ENCODE measurements at regions not wholly inside any gene's neighbourhood (a gene's known extent, or its start where the extent isn't known, plus 50 kb on each side); places are given as distances from the start of the nearest gene placed in this dataset.

- no peak for TF ChIP-seq CSDC2 (CRISPR knock-in tag; IDR thresholded peaks at IDR 0.05)
- TF ChIP-seq OSR1 (CRISPR knock-in tag; IDR thresholded peaks at IDR 0.05): no peak
- no peak for TF ChIP-seq ISL1 (CRISPR knock-in tag; IDR thresholded peaks at IDR 0.05)
- no peak for TF ChIP-seq RARB (CRISPR knock-in tag; IDR thresholded peaks at IDR 0.05)
- TF ChIP-seq TOX (CRISPR knock-in tag; IDR thresholded peaks at IDR 0.05; ENCODE audit: borderline replicate concordance): no peak
- TF ChIP-seq CREB5 (CRISPR knock-in tag; IDR thresholded peaks at IDR 0.05; ENCODE audit: low read depth): no peak
- TF ChIP-seq, protein P1, sequence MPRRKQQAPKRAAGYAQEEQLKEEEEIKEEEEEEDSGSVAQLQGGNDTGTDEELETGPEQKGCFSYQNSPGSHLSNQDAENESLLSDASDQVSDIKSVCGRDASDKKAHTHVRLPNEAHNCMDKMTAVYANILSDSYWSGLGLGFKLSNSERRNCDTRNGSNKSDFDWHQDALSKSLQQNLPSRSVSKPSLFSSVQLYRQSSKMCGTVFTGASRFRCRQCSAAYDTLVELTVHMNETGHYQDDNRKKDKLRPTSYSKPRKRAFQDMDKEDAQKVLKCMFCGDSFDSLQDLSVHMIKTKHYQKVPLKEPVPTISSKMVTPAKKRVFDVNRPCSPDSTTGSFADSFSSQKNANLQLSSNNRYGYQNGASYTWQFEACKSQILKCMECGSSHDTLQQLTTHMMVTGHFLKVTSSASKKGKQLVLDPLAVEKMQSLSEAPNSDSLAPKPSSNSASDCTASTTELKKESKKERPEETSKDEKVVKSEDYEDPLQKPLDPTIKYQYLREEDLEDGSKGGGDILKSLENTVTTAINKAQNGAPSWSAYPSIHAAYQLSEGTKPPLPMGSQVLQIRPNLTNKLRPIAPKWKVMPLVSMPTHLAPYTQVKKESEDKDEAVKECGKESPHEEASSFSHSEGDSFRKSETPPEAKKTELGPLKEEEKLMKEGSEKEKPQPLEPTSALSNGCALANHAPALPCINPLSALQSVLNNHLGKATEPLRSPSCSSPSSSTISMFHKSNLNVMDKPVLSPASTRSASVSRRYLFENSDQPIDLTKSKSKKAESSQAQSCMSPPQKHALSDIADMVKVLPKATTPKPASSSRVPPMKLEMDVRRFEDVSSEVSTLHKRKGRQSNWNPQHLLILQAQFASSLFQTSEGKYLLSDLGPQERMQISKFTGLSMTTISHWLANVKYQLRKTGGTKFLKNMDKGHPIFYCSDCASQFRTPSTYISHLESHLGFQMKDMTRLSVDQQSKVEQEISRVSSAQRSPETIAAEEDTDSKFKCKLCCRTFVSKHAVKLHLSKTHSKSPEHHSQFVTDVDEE (CRISPR knock-in tag; IDR thresholded peaks at IDR 0.05): no peak
- no peak for TF ChIP-seq CSRNP3 (CRISPR knock-in tag; IDR thresholded peaks at IDR 0.05)
- no peak for TF ChIP-seq POU6F1 (CRISPR knock-in tag; IDR thresholded peaks at IDR 0.05; ENCODE audit: borderline replicate concordance, low read depth)
- no peak for ATAC-seq
Measured at GRCh38 chr2:6757215-6757614, 108.5 kb downstream of the CMPK2 start.

DNA sequence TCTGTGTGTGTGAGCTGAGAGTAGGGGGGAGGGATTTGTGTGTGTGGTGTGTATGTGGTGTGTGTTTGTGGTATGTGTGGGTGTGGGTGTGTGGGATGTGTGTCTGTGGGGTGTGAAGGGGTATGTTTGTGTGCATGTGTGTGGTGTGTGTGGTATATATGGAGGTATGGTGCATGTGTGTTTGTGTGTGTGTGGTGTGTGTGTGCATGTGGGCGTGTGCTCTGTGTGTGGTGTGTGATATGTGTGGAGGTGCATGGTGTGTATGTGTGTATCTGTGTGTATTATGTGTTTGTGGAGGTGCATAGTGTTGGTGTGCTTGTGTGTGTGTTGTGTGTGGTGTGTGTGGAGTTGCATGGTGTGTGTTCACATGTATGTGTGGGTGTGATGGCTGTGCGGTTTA lies 106.0 kb downstream of the CMPK2 start:
- TF ChIP-seq ZNF70 (CRISPR knock-in tag; IDR thresholded peaks at IDR 0.05) (no peak), CSRNP3 (CRISPR knock-in tag; IDR thresholded peaks at IDR 0.05) (no peak), PPARA (CRISPR knock-in tag; IDR thresholded peaks at IDR 0.05; ENCODE audit: borderline replicate concordance) (no peak), OSR1 (CRISPR knock-in tag; IDR thresholded peaks at IDR 0.05) (no peak), GLIS3 (CRISPR knock-in tag; IDR thresholded peaks at IDR 0.05) (no peak), ZNF8 (CRISPR knock-in tag; IDR thresholded peaks at IDR 0.05) (no peak), ZNF565 (CRISPR knock-in tag; conservative IDR thresholded peaks at IDR 0.05; ENCODE audit: low read depth) (no peak), SNAI2 (CRISPR knock-in tag; IDR thresholded peaks at IDR 0.05) (no peak), PATZ1 (CRISPR knock-in tag; IDR thresholded peaks at IDR 0.05; ENCODE audit: borderline replicate concordance) (no peak)
- TF ChIP-seq, protein P1 (CRISPR knock-in tag; IDR thresholded peaks at IDR 0.05): no peak
- ATAC-seq: no peak

All from SK-N-SH treated with all-trans-retinoic acid at 6 μM for 48 hours (cell line).